NCI-H1048 (cell line): ENCODE measurements at regions not wholly inside any gene's neighbourhood (a gene's known extent, or its start where the extent isn't known, plus 50 kb on each side); places are given as distances from the start of the nearest gene placed in this dataset.
"Not testable (repeated sequence)": the region's sequence is repeated elsewhere in the genome, so short reads cannot be mapped to it uniquely, and the experiment has no call there.

Source experiments
- DNase-seq: peaks from one replicate; lab custom pipeline; 2025; lab: John Stamatoyannopoulos, UW

DNA sequence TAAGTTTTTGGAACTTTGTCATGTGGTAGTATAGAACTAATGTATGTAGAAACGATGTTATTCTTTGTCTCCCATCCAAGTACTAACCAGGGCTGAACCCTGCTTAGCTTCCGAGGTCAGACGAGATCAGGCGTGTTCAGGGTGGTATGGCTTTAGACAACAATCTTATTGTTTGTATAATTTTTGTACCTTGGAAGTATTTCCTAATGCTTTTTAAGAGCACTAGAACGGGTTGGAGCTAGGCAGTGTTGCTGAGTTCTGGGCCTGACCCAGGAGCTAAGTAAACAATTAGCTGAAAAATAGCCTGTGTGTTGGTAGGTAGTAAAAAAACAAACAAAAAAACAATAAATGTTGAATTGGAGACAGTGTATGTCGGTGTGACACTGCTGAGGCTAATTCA, 244.3 kb downstream of the EMP1 start:
- no peak for DNase-seq

DNA sequence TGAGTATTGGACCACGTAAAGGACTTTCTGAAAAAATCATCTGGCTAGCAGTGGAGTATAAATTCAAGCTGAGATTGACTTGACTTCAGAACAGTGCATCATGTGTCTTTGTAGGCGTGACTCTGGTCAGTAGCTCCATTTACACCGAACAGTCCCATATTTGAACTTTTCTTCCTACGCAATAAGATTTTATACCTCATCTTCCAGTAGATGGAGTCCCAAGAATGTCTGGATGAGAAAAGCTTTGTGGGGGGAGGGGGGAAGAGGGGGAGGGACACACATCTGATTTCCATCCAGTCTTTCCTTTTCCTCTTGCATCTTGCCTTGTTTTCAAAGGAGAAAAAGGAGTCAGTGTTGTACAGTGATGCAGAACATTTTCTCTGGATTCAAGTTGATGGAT, 241.0 kb downstream of the EMP1 start:
- no peak for DNase-seq

DNA sequence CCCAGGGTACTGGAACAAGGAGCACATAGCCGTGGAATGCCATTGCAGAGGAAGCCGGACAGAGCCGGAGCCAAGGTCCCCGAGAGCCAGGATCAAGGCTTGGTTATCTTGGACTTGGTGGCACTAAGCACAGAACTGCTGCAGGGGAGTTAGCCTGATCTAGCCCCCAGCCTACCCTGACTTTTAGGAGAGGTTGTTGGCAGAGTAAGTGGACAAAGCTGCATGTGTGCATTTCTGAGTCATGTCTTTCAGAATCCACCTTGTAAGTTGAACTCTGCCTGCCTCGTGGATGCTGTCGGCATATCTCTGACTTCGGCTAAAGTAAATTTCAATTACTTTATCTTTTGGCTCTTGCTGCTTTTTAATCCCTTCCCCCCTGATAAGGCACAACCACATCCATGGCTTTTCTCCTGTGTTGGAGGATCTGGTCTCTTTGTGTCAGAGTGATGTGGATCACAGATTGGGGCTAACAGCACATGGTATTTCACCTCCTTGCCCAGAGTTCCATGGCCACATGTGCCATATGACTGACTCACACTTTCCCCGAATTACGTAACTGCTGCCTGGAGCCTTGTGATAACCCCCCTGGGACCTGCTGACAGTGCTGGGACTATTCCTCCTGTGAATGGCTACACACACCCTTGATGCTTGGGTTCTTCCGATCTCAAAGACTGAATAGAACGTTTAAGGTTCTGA, 240.3 kb downstream of the EMP1 start:
- no peak for DNase-seq

DNA sequence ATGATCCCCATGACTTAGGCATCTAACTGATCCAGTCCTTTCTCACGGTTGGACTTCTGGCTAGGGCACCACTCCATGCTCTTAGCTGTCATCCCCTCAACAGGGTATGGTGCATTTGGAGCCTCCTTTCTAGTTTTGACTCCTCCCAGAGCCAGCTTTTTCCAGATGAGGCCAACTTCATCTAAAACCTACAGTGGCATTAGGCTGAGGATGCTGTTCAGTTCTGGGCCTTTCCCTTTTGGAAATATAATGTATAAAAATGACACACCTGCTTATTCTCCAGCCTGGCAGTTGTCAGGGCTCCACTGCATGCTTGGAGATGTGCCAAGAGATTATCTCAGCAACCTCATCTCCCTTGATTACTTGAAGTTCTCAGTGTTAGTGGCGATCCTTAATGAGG, 239.7 kb downstream of the EMP1 start:
- no peak for DNase-seq

DNA sequence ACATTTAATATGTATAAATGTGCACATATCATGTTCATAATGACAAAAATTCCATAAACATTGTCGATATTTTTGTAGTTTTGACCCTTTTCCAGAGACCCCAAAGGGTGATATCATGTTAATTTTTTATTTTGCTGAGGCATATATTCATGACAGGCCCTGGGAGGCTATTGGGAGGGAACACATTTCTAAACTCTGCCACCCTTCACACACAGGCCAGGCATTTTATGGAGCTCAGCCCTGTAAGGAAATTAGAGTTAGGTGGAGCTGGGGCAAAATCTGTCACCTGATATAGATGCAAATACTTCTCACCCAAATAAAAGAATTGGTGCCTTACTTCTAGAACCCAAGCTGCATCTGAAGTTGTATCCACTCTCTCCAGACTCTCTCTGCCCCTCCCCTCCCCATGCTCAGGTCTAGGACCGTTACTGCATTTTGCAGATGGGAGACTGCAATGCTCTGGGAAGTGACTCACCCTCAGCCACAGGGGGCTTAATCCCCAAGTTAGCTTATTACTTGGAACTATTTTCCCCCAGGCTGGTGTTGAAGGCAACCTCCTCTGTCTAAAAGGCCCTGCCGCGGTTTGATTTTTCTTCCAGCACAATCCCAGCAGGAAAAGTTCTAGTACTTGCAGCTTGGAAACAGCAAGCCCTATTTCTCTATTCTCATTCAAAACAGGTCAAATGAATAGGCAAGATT, 238.9 kb downstream of the EMP1 start:
- DNase-seq: no peak

DNA sequence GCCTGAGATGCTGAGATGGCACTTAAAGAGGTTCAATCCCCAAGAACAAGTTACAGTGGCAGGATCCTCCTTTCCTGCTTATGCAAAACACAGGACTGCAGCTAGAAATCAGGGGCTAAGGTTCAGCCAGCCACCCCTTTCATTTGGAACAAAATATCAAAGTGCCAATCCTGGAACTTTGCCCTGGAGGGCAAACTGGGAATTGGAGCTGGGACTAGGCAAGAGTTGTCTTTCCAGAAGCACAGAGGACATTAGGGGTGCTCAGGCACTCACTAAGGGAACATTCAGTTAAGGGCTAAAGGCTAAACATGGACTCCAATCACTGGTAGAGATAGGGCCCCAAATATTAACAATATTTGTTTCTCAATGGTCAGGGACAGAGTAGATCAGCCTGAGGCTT, 237.2 kb downstream of the EMP1 start:
- no peak for DNase-seq

DNA sequence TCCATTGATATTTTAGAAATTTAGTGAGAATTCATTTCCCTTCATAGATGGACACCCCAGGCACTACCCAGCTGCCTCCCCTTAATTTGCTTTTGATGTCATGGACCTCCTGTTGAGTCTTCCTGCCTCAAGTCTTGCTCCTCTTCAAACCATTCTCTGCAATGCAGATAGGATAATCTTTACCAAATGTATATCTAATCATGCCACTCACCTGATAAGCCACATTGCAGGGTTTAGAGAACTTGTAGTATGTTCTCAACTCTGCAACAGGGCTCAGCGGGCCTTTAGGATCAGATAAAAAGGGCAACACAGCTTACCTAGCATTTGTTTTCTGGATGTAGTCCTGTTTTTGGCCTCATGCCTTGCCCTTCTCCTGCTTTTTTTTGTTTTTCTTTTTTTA, 234.5 kb downstream of the EMP1 start:
- DNase-seq: no peak

DNA sequence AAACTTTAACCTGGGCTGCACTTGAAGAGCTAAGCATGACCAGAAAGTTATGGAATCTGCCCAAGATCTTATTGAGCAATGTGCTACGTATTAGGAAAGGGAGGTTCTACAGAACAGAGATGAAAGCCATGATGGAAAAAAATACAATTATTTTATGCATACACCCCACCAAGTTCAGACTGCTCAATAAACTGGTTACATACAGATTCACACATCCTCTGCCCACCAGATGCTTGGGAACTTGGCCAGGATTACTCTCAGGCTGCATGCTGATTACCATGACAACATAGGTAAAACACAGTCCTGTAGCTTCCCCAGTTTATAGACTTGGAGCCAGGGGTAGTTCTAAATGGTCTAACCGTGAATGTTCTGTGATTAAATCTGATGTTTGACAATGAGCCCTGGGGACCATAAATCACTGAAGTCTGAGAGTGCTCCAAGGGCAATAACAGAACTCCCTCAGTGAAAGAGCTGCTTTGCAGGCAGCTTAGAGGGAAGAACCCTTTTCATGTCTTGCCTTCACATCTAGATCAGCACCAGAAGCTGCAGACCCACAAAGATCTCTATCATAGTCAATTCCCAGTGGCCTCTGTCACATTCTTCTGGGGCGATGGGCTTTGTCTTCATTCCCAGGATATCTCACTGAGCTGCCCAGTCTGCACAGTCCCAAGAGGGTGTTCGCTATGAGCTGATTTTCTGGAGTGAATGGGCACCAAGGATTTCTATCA, 232.2 kb downstream of the EMP1 start:
- no peak for DNase-seq

DNA sequence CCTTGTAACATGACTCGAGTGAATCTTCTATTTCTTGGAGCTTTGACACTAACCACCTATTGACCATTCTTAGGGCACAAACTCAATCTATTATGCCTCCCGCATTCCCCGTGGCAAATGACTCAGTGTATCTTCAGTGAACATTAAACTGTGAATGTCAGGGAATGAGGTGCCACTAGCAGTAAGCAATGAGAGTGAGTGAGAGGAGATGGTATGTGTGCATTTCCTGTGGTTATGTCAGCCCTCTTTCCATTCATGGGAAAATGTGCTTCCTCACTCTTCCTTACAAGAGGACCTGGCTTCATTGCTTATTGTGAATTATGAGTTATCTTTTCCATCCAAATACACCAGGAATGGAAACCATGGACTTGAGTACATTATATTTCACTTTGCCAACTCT, 229.2 kb downstream of the EMP1 start:
- DNase-seq: no peak

DNA sequence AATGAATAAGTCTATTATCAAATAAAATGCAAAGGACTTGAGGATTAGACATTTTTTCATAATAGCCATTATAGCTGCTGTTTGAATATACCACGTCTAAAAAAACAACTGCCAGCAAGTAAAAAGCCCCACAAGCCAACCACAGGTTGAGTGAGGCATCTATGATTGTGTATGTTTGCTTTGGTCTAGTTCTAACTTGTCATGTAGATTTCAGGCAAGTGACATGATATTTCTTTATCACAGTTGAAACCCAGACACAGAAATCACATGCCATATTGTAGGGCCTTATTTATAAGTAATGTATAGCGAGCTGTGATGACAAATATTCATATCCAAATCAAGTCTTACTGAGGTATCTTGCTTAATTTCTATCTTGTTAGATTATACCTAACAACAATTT, 225.8 kb downstream of the EMP1 start:
- no peak for DNase-seq

DNA sequence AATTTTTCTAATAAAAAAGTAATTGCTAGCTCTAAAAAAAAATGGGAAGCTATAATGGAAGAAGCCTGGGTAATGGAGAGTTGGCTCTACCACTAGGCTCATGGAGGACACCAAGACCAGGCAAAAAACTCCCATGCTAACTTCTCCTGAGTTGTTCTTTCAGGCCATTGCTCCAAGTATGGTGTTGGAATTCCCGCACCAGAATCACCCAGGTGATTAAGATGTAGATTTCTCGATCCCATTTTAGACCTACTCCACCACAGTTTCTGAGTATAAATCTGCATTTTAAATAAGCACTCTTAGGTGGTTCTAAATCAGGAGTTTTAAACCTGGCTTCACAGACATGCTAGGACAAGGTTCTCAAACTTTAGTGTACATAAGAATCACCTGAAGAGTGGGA, 221.0 kb downstream of the EMP1 start:
- DNase-seq: no peak

DNA sequence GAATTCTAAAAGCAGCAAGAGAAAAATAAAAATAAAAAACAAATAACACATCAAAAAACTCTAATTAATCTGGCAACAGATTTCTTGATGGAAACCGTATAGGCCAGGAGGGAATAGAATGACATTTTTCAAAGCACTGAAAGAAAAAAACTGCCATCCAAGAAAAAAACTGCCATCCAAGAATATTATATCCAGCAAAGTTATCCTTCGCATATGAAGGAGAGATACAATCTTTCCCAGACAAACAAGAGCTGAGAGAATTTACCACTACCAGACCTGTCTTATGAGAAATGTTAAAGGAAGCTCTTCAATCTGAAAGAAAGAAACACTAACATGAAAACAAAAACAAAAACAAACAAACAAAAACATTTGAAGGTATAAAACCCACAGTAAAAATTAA, 214.8 kb downstream of the EMP1 start:
- no peak for DNase-seq

DNA sequence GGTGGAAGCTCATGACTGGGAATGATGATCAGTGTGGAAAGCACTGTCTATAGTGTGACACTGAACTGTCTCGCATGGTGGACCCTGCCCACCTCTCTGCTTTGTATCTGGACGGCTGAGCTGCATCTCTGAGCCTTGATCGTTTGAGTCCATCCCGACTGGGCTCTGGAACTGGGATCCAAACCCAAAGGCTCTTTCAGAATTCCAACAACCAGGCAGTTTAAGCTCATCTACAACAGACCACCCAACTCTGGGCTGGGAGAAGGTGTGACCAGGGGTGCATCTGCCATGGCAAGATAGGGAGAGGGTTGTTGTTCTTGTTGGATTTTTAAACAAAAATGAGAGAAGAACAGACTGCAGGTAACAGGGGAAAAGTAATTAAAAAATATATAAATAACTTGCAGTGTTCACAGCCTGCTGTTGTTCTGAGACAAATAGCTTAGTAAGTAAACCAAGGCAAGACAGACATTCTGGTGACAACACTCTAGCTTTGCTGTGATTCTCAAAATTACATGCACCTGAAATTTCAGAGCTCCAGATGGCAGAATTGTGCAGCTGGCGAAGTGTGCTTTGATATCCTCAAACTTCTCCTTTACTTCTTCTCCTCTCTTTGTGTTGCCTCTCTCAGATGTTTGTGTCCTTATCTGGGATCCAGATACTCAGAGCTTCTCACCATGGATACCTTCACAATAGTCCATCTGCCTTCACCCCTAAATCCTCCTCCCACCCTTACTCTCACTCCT, 209.6 kb downstream of the EMP1 start:
- no peak for DNase-seq

DNA sequence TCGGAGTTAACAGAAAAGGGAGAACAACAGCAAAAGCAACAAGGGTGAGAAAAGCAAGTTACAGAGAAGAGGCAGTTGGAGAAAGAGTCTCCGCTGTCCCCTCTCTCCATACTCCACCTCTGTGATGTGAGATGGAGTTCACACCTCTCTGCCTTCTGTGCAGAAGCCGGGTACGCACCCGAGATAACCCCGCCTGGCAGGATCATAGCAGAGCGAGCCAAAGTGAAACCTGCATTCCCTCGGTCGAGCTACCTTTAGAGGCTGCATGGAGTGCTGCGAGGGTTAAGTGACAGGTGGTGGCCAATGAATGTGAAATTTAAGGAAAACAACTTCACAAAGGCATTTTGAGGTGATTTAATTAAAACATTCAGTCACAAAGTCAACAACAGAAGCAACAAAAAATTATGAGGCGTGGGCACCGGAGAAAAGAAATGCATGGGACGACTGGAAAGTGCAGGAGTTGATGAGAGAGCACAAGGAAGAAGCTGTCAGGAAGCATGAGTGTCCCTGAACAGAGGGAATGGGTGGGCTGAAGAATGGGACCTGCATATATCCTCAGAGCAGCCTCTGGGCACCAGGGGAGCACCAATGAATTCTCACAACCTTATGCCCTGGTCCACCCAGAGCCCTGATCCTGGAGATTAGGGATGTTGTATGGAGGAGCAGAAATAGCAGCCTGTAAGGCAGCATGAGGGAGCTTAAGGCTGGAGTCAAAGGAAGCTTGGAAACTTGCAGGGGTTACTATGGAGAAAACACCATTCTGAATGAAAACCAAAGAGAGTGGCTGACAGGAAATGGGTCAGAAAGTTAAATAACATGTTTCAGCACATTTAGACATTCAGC, 208.3 kb downstream of the EMP1 start:
- no peak for DNase-seq

DNA sequence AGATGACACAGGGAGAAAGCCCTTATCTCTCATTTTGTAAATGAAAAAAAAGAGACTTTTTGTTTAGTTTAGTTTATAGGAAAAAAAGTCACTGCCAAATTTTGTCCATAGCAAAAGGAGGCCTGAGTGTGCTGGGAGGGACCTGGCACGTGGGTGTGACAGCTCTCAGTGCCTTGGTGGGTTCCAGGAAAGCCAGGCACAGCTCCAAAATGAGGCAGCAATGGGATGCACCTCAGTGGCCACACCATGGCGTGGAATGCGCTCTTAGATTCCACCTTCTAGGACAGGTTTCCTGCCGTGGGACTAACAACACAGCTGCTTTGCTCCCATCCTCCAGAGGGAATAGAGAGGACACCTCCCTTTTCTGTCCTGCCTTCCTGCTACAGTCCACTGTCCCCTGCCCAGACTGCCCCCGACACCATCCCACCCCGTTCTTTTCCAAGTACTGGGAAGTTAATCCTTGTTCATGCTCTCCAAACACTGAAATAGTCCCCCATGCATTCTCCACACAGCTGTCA, 207.6 kb downstream of the EMP1 start:
- no peak for DNase-seq

DNA sequence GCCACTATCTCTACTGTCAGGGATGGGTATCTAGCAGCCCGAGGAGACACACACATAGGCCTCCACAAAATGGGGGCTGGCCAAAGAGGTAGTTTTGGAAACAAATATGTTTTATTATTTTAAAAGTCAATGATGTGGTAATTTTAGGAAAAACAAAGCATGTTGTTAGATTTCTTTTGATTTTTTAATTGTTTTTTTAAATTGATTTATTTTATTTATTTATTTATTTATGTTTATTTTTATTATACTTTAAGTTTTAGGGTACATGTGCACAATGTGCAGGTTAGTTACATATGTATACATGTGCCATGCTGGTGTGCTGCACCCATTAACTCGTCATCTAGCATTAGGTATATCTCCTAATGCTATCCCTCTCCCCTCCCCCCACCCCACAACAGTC, 194.8 kb downstream of the EMP1 start:
- not testable (repeated sequence) for DNase-seq

DNA sequence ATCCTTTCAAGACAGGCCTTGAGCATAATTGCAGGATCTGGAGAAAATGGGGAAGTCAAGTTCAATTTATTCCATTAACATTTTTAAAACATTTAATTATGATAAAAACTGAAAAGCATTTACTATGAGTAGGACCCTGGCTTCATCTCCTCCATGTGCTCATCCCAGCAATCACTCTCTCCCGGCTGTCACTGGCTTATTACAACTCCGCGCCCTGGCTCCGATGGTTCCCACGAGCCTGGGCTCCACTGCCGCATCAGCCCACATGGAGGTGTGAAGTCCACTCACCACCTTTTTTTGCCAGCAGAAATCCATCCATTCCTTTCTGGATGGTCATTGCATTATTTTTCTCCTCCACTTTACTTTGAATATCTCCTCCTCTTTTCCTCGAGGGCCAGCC, 194.4 kb downstream of the EMP1 start:
- DNase-seq: no peak

DNA sequence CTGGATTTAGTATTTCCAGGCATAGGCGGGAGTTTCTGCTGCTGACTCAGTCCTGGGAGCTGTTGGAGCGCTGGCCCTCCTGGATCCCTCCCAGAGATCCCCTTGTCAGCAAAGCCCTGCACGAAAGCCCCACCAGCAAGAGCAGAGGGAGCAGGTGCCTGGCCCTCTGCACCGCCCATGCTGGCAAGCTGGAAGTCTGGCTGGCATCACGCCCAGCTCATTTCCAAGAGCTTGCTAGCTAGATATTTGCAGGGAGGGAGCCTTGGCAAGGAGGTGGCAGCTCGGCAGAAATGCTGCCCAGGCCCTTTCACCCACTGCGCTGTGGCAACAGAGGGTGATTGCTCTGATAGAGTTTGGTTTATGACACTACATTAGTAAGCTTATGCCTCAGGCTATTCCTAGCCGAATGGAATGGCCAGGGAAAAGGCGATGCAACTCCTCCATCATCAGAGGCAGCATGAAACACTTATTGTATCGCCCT, 193.9 kb downstream of the EMP1 start:
- DNase-seq: no peak

DNA sequence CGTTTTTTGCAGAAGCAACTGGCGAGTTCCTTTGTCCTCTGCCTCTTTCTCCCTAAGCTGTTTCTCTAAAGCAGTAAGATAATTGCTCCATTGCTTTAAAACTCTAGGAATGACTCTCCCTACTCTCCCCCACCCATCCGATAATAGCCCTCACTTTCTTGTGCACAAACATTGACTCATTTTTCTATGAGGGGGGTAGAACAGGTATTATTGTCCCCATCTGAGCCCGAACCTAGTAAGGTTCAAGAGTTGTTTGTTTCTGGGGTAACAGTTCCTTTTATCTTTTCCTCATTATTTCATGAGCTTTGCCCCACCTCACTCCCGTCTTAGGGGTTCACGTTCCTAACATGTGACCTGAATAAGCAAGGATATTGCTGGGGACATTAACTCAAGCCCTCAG, 190.6 kb downstream of the EMP1 start:
- DNase-seq: no peak

DNA sequence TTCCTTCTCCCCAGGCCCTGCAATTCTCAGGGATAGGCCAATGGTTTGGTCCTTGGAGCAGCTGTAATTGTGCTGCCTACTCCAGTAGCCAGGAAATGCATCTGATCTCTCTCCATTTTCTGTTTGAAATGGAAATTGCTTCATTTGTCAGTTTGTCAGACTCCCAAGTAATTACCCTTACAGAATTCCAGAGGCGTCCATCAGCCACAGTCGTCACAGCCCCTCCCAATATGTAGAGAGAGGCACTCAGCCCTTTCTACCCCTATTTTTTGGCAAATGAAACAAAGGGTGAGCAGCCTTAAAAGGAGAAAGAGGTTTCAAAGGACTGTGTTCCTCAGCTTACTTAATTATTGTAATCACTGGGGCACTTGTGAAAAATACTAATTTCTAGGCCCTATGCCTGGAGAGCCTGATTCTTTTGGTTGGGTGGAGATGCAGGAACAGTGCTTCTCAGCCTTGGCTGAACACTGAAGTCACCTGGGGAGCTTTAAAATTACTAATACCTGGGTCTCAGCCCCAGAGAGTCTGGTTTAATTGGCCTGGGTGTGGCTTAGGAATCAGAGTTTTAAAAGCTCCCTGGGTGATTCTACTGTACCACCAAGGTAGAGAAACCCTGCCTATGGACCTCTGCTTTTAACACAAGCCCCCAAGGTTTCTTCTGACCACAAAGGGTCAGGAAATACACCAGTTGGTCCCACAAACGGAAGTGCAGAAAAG, 190.0 kb downstream of the EMP1 start:
- DNase-seq: no peak

DNA sequence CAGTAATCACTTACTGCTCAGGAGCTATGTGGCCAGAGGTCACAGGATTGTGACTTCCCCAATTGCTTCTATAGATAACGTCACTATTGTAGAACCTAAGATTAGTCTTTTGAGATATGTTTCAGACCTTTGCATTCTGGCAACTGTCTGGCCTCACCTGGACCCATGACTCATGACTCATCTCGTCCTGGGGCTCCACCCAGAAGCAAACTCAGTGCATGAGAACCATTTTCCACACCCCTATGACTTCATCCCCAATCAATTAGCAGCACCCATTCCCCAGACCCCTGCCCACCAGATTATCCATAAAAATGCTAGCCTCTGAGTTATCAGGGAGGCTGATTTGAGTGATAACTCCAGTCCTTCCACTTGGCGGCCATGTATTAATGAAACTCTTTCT, 186.9 kb downstream of the EMP1 start:
- no peak for DNase-seq
